Parathyroid adenoma (tissue), 2 donors: ENCODE measurements at regions not wholly inside any gene's neighbourhood (a gene's known extent, or its start where the extent isn't known, plus 50 kb on each side); places are given as distances from the start of the nearest gene placed in this dataset.

Experiments used
- H2AFZ ChIP-seq: fragments of 300-600 bp; sonication (generic); one replicate; pipeline ENCODE4 v1.7.0; 2017; ENCODE audit warnings: antibody characterized with exemption, mild to moderate bottlenecking
- H3K27ac ChIP-seq: fragments of 300-600 bp; sonication (generic); one replicate; pipeline ENCODE4 v1.7.0; 2017
- H3K27me3 ChIP-seq: fragments of 300-600 bp; sonication (generic); one replicate; pipeline ENCODE4 v1.7.0; 2017; ENCODE audit warnings: low read length; ENCODE audit not compliant: control insufficient read depth, insufficient read depth
- H3K36me3 ChIP-seq: fragments of 300-600 bp; sonication (generic); one replicate; pipeline ENCODE4 v1.7.0; 2017; ENCODE audit warnings: low read length; ENCODE audit not compliant: control insufficient read depth, insufficient read depth
- H3K4me1 ChIP-seq: fragments of 300-600 bp; sonication (generic); one replicate; pipeline ENCODE4 v1.7.0; 2017; ENCODE audit warnings: control low read depth
- H3K4me2 ChIP-seq: fragments of 300-600 bp; sonication (generic); one replicate; pipeline ENCODE4 v1.7.0; 2017; ENCODE audit warnings: low read length
- H3K4me3 ChIP-seq: fragments of 300-600 bp; sonication (generic); one replicate; pipeline ENCODE4 v1.7.0; 2017; ENCODE audit warnings: low read depth, low read length
- H3K79me2 ChIP-seq: fragments of 300-600 bp; sonication (generic); one replicate; pipeline ENCODE4 v1.7.0; 2017; ENCODE audit warnings: control low read depth
- H3K9ac ChIP-seq: fragments of 300-600 bp; sonication (generic); one replicate; pipeline ENCODE4 v1.7.0; 2017; ENCODE audit warnings: mild to moderate bottlenecking
- H3K9me3 ChIP-seq: fragments of 300-600 bp; sonication (generic); one replicate; pipeline ENCODE4 v1.7.0; 2017; ENCODE audit warnings: low read length; ENCODE audit not compliant: control insufficient read depth
- TF ChIP-seq, protein P1 (sequence below): fragments of 300-600 bp; sonication (generic); IDR thresholded peaks from one replicate; pipeline ENCODE4 v1.7.0; 2017; ENCODE audit warnings: antibody characterized with exemption, mild to moderate bottlenecking
- donor health status: primary hyperparathyroidism.

DNA sequence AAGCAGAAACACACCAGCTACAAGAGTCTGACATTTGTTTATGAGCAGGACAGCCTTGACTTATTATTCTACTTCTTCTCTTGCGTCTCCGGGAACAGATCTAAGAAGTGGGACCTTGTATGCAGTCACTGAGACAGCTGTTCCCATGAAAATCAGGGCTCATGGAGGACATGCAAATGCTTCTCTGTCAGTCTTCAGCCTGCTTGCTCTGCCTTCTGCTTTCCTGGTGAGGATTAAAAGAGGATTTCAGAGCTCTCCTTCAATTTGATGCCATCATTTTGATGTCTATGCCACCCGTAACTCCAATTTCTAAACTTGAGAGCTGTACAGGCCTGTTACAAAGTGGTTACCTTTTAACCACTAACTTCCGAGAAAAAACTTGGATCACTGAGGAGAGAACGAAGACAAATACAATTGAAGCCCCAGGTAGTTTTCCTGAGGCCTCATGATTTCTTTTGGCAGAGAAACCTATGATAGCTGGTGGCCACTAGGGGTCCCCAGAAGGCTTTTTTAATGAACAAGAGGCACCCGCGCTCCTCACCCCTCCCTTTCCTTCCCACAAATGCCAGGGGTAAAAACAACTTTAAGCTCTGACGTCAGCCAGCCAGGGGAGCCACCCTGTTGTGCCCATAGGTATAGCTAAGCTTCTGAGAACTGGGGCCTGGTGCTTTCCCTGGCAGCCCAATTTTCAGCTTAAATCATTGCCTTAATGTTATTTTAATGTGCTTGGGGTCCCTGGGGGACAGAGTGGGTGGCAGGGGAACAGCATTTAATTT lies 97.0 kb downstream of the DDIT4L start:
- H3K4me3 ChIP-seq, result no peak overlapping the region
- no peaks in the 10 kb centered on the region for H3K36me3 ChIP-seq
- H3K9ac ChIP-seq, result no peak overlapping the region
- no peak overlapping the region for H3K27ac ChIP-seq
- TF ChIP-seq, protein P1, sequence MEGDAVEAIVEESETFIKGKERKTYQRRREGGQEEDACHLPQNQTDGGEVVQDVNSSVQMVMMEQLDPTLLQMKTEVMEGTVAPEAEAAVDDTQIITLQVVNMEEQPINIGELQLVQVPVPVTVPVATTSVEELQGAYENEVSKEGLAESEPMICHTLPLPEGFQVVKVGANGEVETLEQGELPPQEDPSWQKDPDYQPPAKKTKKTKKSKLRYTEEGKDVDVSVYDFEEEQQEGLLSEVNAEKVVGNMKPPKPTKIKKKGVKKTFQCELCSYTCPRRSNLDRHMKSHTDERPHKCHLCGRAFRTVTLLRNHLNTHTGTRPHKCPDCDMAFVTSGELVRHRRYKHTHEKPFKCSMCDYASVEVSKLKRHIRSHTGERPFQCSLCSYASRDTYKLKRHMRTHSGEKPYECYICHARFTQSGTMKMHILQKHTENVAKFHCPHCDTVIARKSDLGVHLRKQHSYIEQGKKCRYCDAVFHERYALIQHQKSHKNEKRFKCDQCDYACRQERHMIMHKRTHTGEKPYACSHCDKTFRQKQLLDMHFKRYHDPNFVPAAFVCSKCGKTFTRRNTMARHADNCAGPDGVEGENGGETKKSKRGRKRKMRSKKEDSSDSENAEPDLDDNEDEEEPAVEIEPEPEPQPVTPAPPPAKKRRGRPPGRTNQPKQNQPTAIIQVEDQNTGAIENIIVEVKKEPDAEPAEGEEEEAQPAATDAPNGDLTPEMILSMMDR, result peak; percentile 61
- H3K79me2 ChIP-seq, result no peaks in the 10 kb centered on the region
- no peak overlapping the region for H3K4me2 ChIP-seq
- no peaks in the 10 kb centered on the region for H3K27me3 ChIP-seq
- peak overlapping the region; percentile 5 for H2AFZ ChIP-seq
- no peaks in the 10 kb centered on the region for H3K9me3 ChIP-seq
- H3K4me1 ChIP-seq, result no peaks in the 10 kb centered on the region

DNA sequence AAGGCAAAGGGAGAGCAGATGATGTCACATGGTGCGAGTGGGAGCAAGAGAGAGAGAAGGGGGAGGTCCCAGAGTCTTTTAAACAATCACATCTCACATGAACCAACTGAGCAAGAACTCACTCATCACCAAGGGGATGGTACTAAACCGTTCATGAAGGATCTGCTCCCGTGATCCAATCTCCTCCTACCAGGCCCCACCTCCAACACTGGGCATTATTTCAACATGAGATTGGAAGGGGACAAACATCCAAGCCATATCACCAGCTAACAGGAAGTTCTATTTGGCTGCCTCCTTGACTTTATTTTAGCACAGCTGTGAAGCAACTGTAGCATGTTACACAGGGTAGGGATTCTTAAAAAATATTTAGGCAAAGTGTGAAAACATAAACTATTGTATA lies 102.5 kb downstream of the DDIT4L start:
- H3K4me1 ChIP-seq, result no peaks in the 10 kb centered on the region
- H3K27me3 ChIP-seq, result no peaks in the 10 kb centered on the region
- TF ChIP-seq, protein P1, result no peak
- no peak overlapping the region for H3K4me2 ChIP-seq
- H3K79me2 ChIP-seq, result no peaks in the 10 kb centered on the region
- no peaks in the 10 kb centered on the region for H3K36me3 ChIP-seq
- no peaks in the 10 kb centered on the region for H3K9me3 ChIP-seq
- no peak overlapping the region for H3K27ac ChIP-seq
- H3K9ac ChIP-seq, result no peak overlapping the region
- no peak overlapping the region for H2AFZ ChIP-seq
- H3K4me3 ChIP-seq, result no peak overlapping the region

DNA sequence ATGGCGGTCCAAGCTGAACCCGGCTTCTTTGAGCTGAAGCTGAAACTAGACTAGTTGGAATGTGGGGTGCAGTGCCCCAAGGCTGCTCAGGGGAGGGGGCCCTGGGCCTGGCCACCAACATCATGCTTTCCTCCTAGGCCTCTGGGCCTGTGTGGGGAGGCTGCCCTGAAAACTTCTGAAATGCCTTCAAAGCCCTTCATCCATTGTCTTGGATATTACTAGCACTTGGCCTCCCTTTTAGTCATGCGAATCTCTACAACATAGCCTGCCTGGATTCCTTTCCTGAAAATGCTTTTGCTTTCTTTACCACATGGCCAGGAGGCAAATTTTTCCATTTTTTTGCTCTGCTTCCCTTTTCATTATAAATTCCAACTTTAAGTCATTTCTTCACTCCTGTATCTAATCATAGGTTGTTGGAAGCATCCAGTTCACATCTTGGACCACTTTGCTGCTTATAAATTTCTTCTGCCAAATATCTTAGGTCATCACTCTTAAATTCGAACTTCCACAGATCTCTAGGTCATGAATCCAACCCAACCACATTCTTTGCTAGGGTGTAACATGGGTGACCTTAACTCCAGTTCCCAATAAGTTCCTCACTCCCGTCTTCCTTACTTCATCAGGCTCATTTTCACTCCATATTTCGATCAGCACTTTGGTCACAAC lies 103.4 kb downstream of the DDIT4L start:
- Histone ChIP-seq H3K36me3 (no peaks in the 10 kb centered on the region), H3K4me1 (no peaks in the 10 kb centered on the region), H3K27me3 (no peaks in the 10 kb centered on the region), H3K4me2 (no peak overlapping the region), H3K4me3 (no peak overlapping the region), H2AFZ (no peak overlapping the region), H3K27ac (no peak overlapping the region), H3K9me3 (no peaks in the 10 kb centered on the region), H3K9ac (no peak overlapping the region), H3K79me2 (no peaks in the 10 kb centered on the region)
- TF ChIP-seq, protein P1, result no peak

DNA sequence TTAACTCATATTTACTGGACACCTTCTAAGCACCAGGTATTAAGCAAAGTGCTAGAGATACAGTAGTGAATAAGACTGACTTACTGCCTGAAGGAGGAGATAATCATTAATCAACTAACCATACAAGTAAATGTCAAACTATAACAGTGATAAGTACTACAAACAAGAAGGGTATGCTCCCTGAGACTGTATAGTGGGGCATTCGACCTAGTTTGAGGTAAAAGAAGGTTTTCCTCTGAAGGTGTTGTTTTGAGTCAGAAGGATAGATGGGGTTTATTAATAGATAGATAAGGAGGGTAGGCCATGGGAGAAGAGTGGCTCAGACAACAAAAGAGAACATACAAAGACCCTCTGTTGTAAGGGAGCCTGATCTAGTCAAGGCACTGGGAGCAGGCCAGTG lies 105.4 kb downstream of the DDIT4L start:
- Histone ChIP-seq H3K4me1 (no peaks in the 10 kb centered on the region), H3K36me3 (no peaks in the 10 kb centered on the region), H2AFZ (no peak overlapping the region), H3K27ac (no peak overlapping the region), H3K27me3 (no peaks in the 10 kb centered on the region), H3K79me2 (no peaks in the 10 kb centered on the region), H3K9me3 (no peaks in the 10 kb centered on the region), H3K4me2 (no peak overlapping the region), H3K4me3 (no peak overlapping the region), H3K9ac (no peak overlapping the region)
- TF ChIP-seq, protein P1, result no peak
